ENCODE measurements at regions not wholly inside any gene's neighbourhood (a gene's known extent, or its start where the extent isn't known, plus 50 kb on each side); places are given as distances from the start of the nearest gene placed in this dataset.
"Not testable (repeated sequence)": the region's sequence is repeated elsewhere in the genome, so short reads cannot be mapped to it uniquely, and the experiment has no call there.

- DNase-seq (ENCODE audit: low read depth in 3 of 3) = no peak
Measured at GRCh38 chr12:92061061-92061460, 84.6 kb downstream of the BTG1 start.

GRCh38 chr12:92059960-92060359, 85.7 kb downstream of the BTG1 start:
- DNase-seq (ENCODE audit: low read depth in 3 of 3) = no peak

GRCh38 chr12:92058664-92059063, 87.0 kb downstream of the BTG1 start:
- DNase-seq (ENCODE audit: low read depth in 3 of 3) = no peak

- not testable (repeated sequence) for DNase-seq (ENCODE audit: low read depth in 3 of 3)
Measured at GRCh38 chr12:92056756-92057155, 88.9 kb downstream of the BTG1 start.

GRCh38 chr12:92056290-92056689, 89.4 kb downstream of the BTG1 start:
- DNase-seq (ENCODE audit: low read depth in 3 of 3) = no peak

GRCh38 chr12:92055877-92056276, 89.8 kb downstream of the BTG1 start:
- DNase-seq (ENCODE audit: low read depth in 3 of 3) = peak; percentile 15 to 44 (median 44)

- DNase-seq (ENCODE audit: low read depth in 3 of 3) = no peak
Measured at GRCh38 chr12:92051441-92051840, 94.2 kb downstream of the BTG1 start.

GRCh38 chr12:92049403-92049802, 96.2 kb downstream of the BTG1 start:
- DNase-seq (ENCODE audit: low read depth in 3 of 3) = no peak

- peak in 1 of 3 donors; percentile 25 for DNase-seq (ENCODE audit: low read depth in 3 of 3)
Measured at GRCh38 chr12:92047393-92047826, 98.2 kb downstream of the BTG1 start.

- no peak for DNase-seq (ENCODE audit: low read depth in 3 of 3)
Measured at GRCh38 chr12:92046557-92047392, 98.9 kb downstream of the BTG1 start.

GRCh38 chr12:92045852-92046251, 99.8 kb downstream of the BTG1 start:
- DNase-seq (ENCODE audit: low read depth in 3 of 3) = no peak

GRCh38 chr12:92044435-92044834, 101.2 kb downstream of the BTG1 start:
- no peak for DNase-seq (ENCODE audit: low read depth in 3 of 3)

GRCh38 chr12:92042791-92043531, 102.7 kb downstream of the BTG1 start:
- DNase-seq (ENCODE audit: low read depth in 3 of 3) = no peak

GRCh38 chr12:92041742-92042141, 103.9 kb downstream of the BTG1 start:
- DNase-seq (ENCODE audit: low read depth in 3 of 3) = no peak

- no peak for DNase-seq (ENCODE audit: low read depth in 3 of 3)
Measured at GRCh38 chr12:92039046-92039445, 106.6 kb downstream of the BTG1 start.

- no peak for DNase-seq (ENCODE audit: low read depth in 3 of 3)
Measured at GRCh38 chr12:92038476-92038875, 107.2 kb downstream of the BTG1 start.

- no peak for DNase-seq (ENCODE audit: low read depth in 3 of 3)
Measured at GRCh38 chr12:92036771-92037453, 108.7 kb downstream of the BTG1 start.

GRCh38 chr12:92036061-92036620, 109.5 kb downstream of the BTG1 start:
- DNase-seq (ENCODE audit: low read depth in 3 of 3) = no peak

GRCh38 chr12:92035477-92035876, 110.2 kb downstream of the BTG1 start:
- no peak for DNase-seq (ENCODE audit: low read depth in 3 of 3)

GRCh38 chr12:92034858-92035401, 110.7 kb downstream of the BTG1 start:
- DNase-seq (ENCODE audit: low read depth in 3 of 3) = peak in 1 of 3 donors; percentile 7

- DNase-seq (ENCODE audit: low read depth in 3 of 3) = no peak
Measured at GRCh38 chr12:92034083-92034482, 111.6 kb downstream of the BTG1 start.

- no peak for DNase-seq (ENCODE audit: low read depth in 3 of 3)
Measured at GRCh38 chr12:92032965-92033364, 112.7 kb downstream of the BTG1 start.
